Glomerular visceral epithelial cell (primary cell): ENCODE measurements at regions not wholly inside any gene's neighbourhood (a gene's known extent, or its start where the extent isn't known, plus 50 kb on each side); places are given as distances from the start of the nearest gene placed in this dataset.

Experiments used
- DNase-seq: peaks from one replicate; pipeline ENCODE4 v3.0.0-alpha.2; 2016; ENCODE audit errors: extremely low spot score

DNA sequence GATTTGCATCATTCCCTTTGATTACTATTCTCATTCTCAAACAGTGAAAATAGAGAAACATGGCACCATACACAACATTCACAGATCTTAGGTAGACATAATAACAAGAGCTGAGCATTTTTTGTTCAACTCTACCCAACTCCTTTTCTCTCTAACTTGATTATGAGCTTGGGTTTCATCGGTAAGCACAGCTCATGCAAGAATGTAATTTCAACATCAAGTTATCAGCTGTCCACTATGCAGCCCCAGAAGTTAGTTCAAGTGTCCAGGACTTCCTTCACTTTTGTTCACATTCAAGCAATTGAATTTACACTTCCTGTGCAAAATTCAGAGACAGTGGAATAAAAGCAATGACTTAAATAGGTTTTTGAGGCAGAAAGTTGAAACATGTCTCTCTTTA lies 297.7 kb upstream of the SASH1 start:
- DNase-seq: no peak

DNA sequence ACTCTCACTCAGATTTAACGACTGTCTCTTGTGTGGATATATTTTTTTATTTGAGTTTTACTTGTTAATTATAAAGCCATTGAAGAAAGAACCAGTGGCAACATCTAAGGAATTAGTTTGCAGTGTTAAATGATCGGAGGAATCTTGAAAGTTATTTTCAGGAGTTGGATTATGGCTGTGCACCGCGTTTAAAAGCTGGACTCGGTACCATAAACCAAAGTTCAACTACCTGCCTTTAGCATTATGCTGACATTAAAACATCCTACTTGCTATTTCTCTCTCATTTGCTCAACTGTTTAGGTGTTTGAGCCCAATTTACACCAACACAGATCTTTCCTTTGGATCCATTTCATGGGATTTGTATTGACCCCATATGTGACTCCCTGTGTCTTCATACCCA lies 289.4 kb upstream of the SASH1 start:
- DNase-seq: no peak

DNA sequence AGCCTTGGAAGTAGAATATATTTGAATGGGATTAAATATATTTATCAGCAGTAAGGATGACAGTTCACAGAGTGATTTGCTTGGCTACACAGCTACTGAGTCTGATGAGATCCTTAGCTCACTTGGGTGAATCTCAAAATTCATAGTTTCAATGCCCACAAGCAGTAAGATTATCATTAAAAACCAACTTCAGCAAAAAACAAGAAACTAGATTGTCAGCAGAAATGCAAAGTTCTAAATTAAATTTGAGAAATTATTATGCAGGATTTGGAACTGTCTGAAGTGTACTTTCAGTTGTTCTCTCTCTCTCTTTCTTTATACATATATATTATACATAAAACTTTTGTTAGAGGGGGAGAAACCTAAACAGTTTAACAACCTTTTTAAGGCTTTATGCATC lies 288.8 kb upstream of the SASH1 start:
- no peak for DNase-seq

DNA sequence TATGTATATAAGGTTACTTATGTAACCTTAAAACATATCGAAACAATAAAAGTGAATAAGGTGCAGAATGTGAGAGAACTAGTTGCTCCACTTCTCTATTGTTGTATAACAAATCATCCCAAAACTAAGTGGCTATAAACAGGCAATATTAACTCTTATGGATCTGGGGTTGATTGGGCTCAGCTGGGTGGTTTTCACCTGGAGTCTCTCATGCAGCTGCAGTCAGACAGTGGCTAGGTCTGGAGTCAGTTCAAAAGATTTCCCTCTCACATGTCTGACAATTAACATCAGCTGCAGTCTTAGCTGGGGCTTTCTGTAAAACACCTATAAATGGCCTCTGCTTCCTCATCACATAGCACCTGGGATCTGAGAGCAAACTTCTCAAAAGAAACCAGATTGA lies 288.4 kb upstream of the SASH1 start:
- no peak for DNase-seq

DNA sequence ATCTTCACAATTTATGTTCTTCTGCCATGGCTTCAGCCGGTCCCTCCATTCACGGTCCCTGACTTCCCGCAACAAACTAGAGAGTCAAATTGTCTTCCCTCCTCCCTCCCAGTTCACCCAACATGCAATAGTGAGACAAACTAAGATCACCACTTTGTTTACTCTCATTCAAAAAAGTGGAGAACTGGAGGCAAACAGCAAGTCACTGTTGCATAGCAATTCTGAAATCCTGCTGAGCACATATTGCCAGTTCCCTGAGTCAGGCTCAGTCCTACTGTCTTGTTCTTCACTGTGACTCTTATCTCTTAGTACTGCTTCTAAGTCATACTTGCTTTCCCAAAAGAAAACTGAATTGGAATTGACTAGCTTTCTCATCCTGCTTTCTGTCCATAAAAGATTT lies 287.2 kb upstream of the SASH1 start:
- DNase-seq: no peak

DNA sequence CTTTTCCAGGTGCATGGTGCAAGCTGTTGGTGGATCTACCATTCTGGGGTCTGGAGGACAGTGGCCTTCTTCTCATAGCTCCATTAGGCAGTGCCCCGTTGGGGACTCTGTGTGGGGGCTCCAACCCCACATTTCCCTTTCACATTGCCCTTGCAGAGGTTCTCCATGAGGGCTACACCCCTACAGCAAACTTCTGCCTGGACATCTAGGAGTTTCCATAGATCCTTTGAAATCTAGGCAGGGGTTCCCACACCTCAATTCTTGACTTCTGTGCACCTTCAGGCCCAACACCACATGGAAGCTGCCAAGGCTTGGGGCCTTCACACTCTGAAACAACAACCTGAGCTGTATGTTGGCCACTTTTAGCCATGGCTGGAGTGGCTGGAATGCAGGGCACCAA lies 282.8 kb upstream of the SASH1 start:
- no peak for DNase-seq

DNA sequence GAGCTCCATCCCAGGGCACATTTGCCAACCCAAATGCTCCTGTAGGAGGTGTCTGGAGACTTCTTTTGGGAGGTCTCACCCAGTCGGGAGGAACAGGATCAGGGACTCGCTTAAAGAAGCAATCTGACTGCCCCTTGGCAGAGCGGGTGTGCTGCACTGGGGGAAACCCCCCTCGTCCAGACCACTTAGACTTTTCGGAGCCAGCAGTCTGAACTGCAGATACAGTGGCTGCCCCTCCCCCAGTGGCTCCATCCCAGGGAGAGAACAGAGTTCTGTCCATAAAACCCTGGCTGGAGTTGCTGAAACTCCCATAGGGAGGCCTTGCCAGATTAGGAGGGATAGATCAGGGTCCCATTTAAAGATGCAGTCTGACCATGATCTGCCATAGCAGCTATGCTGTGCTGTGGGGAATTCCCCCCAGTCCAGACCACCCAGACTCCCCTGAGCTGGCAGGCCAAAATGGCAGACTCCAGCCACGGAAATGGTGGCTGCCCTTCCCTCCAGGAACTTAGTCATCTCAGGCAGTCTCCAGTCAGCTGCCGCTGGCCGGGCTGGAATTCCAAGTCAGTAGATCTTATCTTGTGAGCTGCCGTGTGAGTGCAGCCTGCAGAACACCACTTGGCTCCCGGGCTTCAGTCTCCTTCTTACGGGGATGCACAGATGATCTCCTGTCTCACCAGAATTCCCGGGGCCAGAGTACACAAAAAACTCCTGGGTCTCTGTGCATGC lies 278.1 kb upstream of the SASH1 start:
- peak; percentile 37 for DNase-seq

DNA sequence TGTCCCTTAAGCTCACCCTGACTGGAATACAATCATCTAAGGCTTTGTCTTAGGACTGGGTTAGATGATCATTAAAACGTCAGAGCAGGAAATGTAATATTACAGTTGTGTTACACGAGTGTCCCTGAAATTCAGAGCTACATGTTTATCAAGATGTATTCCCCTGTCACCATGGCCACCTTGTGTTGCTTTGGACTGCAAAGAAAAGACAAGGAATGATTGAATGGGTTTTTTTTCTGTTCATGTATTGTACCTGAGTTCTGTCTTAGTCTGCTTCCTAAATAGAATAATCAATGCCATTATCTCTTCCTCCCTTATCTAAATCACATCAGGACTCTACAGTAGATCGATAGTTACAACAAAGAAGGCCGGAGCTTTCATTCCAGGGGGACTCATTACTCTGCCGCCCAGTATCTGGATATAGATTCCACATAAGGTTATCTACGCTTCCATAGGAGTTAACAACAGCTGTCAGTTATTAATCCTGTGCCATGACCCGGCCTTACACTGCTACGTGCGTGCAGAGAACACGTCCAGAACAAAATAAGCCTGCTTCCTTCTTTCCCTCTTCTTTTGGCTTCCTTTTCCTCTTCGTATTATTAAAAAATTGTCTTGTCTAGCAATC lies 274.1 kb upstream of the SASH1 start:
- DNase-seq: no peak

DNA sequence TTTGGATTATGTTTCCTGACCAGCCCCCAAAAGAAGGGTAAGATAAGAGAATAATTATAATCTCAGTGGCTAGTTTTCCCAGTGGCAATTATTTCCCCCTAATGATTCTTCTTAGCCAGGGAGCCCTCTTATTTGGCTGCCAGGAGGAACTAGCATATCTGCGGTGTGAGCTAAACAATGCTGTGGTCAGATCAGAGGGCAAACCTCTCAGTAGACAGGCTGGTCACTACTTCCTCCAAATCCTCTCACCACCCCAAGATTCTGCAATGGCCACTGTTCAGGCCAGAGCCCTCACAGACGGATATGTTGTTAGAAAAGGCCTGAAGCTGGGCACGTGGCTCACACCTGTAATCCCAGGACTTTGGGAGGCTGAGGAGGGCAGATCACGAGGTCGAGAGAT lies 273.4 kb upstream of the SASH1 start:
- no peak for DNase-seq

DNA sequence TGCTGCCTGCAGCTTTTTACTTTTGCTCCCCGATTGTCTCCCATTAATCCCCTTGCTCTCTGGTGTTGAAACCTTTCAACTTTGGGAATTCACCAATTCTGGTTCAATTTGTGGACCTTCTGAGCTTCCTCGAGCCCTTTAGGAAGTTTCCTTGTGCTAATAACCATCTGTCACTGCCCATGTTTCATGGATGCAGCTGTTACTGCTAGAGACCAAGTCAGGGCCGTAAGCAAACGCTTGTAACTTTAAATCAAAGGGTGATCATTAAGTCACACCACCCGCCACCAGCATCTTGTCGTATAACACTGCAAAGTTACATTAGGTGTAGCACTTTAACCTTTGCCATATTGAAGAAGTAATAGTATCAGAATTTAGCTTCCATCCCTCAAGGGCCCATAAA lies 268.3 kb upstream of the SASH1 start:
- no peak for DNase-seq

DNA sequence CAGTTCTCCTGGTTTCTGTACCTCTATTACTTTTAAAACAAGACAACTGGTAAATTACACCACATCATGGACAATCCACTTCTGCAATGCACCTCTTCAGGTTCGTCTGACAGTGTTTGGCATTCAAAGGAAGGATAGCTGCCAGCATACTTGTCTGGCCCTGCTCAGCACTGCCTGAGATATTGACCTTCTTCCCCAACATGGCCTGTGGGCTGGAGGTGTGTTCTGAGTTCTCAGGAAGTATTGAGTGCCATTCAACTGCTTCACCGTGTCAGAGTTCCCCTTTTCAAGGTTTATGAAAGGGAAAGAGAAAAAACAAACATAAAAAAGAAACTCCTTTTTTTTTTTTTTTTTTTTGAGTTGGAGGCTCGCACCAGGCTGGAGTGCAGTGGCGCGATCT lies 267.9 kb upstream of the SASH1 start:
- no peak for DNase-seq

DNA sequence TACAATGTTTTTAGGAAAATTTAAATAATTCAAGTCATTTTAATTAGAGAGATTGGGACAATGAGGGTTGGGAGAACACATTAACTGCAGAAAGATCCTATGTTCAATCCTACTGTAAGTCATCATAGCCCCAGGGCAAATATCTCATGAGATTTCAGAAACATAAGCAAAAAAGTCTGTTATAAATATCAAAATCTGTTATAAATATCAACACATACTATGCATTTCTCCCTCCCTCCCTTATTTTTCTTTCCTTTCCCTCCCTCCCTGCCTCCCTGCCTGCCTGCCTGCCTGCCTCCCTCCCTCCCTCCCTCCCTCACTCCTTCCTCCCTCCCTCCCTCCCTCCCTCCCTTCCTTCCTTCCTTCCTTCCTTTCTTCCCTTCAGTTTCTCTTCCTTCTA lies 267.3 kb upstream of the SASH1 start:
- DNase-seq: no peak

DNA sequence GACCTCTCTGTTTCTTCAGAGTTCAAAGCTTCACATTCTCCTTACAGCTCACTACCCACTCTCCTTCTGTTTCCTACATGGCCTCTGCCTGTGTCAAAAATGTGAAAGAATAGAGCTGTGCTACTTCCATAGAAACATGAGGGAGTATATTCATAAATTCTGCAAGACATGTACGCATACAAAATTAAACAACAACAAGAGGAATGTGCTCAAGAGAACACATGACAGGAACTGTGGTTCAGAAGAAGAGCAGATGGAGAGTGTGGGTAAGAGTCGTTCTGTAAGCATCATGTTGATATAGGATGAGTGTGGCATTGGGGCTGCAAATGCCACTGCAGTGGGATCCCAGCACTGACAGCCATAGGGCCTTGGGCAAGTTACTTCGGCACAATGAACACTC lies 266.6 kb upstream of the SASH1 start:
- no peak for DNase-seq

DNA sequence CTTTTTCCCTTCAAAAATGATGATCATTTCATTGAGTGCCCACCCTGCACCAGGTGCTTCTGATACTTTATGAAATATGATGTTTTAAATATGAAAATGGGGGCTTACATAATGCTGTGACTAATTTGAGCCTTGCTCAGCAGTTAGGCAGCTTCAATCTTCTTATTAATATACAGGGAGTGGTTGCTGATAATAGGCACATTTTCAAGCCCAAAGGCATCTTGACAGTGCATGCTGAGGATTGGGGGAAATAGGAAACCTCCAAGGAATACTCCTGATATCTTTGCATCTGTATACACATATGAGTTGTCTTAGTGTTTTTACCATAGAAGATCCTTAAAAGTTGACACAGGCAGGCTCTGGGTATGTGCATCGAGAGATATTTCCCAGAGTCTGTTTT lies 262.3 kb upstream of the SASH1 start:
- no peak for DNase-seq

DNA sequence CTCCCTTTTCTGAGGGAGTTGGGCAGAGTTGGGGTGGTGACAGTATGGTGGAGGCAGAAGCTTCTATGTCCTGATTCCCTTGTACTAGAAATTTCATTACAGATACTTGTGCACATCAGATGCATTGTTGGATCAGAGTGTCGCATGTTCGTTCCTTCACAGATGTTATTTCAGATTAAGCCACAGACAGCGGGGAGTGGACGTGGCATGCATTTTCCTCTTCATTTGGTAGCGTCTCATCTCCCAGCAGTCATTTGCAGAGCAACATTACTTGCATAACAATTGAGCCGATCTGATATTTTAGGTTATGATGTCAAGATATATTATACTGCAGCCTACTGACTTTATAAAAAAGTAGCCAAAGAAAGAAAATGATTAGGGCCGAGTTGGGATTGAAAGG lies 261.6 kb upstream of the SASH1 start:
- no peak for DNase-seq

DNA sequence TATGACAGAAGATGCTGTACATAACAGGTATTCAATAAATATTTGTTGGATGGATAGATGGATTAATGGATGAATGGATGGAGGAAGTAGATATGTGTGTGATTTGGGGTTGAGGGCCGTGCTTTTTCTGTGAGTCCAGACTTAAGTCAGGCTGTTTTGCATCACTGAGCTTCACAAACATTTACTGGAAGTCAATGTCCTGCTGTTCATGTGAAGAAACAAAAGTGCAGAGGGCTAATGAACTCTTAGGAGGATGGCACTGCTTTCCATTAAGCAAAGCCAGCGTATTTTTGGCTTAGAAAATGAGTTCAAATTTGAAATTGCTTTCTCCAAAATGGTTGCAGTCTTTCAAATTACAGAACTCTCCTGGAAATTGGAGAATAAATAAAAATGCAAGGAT lies 260.6 kb upstream of the SASH1 start:
- no peak for DNase-seq

DNA sequence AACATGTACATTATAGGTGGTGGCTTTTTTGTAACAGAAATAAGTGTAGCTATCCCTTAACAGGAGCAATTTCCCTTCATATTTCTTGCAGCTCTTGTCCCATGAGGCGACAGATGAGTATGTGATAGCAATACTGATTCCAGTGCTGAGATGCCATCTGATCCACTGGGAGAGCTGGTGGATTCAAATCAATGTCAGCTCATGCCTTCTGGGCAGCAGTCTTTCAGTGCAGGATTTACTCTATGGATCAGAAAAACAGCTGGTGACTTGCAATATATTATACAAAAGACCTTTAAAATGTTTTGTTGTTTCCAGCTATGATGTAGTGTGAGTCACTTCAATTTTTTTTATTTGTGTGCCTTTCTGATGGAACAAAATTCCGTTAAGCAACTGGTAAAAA lies 259.9 kb upstream of the SASH1 start:
- DNase-seq: no peak

DNA sequence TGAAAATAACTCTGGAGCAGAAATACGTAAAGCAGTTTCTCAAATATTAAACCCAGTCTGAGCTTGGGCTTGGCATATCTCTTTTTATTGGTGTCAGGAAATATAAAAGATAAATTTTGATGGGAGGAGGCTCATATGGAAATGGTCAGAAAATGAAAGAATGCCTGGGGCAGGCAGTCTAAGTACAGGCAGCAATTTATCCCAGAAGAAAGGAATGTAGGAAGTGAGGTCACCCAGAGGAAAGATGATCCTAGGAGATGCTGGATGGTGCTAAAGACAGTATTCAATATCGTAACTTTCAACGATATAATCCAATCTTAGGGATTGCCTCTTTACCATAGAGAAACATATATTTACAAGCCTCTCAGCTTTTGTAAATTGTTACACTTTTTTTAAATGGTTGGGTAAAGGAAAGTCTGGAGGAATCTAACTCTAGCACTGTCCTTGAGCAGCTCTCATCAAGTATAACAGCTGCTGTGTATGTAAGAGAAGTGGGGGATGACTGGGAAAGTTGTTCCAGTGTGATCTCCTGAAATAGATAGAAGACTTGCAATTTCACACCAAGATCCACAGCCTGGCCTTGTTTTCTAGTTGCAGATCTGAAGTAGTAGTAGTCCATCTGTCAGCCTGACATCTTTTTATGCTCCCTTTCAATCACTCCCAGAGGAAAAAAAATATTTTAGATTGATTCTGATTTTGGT lies 256.9 kb upstream of the SASH1 start:
- no peak for DNase-seq

DNA sequence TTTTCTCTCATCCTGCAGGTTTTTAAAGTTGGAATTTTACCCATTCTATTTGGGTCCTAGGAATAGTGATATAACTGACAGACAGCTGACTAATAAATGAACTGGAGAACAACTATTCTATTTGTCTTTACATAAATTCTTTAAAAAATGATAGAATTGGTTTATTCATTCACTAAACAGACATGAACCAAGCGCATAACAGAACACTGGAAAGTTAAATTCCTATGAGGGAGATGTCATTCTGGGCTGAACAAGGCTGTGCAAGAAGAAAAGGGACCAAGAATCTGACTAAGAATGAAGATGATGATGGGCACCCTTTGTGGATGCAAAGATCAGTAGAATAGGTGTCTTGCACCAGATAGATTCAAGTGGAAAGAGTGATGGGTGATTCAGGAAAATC lies 256.3 kb upstream of the SASH1 start:
- no peak for DNase-seq

DNA sequence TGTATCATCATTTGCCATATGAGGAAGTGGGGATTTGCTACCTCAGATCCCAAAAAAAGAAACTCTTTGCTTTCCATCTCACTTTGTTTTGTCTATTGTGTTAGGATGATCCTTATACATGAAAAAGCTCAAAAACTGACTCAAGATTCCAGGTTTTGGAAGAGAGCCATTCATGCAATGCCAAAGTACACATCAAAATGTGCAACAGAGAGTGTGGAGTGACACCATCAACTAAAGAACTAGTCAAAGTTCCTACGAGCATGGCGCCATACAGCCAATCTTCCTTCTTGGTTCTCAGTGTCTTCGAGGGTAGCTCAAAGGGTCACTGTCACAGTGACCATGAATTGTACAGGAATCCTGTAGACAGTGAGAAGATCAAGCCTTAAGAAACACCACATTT lies 255.8 kb upstream of the SASH1 start:
- DNase-seq: no peak

DNA sequence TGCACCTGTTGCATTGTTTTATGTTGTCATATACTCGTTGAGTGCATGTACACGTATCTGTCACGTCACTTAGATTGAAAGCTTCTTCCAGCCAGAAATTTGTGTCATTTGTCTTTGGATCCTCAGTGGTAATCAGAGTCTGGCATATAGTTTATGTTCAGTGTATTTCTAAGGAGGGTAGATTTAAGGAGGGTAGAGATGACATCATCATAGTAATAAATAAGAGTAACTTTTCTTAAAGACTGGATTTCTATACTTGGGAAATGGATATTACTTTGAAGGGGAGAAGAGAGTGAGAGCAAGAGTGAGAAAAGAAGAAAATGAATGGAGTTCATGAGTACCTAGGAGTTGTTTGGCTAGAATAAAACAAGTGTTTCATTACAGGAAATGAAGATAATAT lies 255.0 kb upstream of the SASH1 start:
- DNase-seq: no peak

DNA sequence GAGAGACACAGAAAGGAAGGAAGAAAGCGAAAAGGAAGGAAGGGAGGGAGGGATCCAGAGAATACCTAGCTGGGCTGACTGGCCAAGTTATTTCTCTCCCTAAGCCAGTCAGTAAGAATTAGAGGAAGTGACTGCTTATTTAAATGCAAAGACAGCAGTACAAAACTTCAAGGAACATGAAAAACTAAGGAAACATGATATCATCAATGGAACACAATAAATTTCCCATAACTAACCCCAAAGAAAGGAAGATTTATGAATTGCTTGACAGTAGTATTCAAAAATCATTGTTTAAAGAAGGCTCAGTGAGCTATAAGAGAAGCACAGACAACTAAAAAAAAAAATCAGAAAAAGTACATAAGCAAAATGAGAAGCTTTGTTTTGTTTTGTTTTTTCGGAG lies 252.3 kb upstream of the SASH1 start:
- no peak for DNase-seq

DNA sequence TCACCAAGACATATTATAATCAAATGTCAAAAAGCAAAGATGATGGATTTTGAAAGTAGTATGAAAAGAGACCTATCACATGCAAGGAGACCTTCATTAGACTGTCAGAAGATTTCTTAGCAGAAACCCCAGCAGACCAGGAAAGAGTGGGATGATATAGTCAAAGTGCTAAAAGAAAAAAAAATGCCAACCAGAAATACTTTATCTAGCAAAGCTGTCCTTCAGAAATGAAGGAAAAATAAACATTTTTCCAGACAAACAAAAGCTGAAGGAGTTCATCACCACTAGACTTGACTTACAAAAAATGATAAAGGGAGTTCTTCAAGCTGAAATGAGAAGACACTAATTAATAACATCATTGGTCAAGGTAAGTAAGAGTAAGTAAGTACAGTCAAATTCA lies 251.2 kb upstream of the SASH1 start:
- DNase-seq: no peak
